ENCODE measurements at regions not wholly inside any gene's neighbourhood (a gene's known extent, or its start where the extent isn't known, plus 50 kb on each side); places are given as distances from the start of the nearest gene placed in this dataset.
"Not testable (repeated sequence)": the region's sequence is repeated elsewhere in the genome, so short reads cannot be mapped to it uniquely, and the experiment has no call there.

- H3K4me2 ChIP-seq (ENCODE audit: low read length); CTCF ChIA-PET (ENCODE audit: unreplicated experiment); H3K9me3 ChIP-seq (ENCODE audit: low read length); H3K4me1 ChIP-seq (ENCODE audit: insufficient read depth, low read length, poor library complexity, severe bottlenecking); H3K79me2 ChIP-seq (ENCODE audit: insufficient read depth, low read depth, low read length); H3K4me3 ChIP-seq (ENCODE audit: low read depth, low read length, poor library complexity, severe bottlenecking); H3K36me3 ChIP-seq (ENCODE audit: insufficient read depth, low read length); DNase-seq (ENCODE audit: low spot score); intact Hi-C loops (cut with micrococcal nuclease; ENCODE audit: unreplicated experiment); H3K9me2 ChIP-seq (ENCODE audit: insufficient read depth, low read length); H3K27ac ChIP-seq (ENCODE audit: low read depth, low read length, poor library complexity, severe bottlenecking); H2AFZ ChIP-seq (ENCODE audit: low read length); POLR2A ChIA-PET; BruUV-seq (replicated peaks); H4K20me1 ChIP-seq (ENCODE audit: insufficient read depth, low read length): not testable (repeated sequence)
Measured at GRCh38 chrY:12453318-12453717, 247.7 kb upstream of the USP9Y start.

GRCh38 chrY:12459965-12460364 is 241.1 kb upstream of the USP9Y start:
- Histone ChIP-seq H3K4me1 (ENCODE audit: insufficient read depth, low read length, poor library complexity, severe bottlenecking) (no peaks in the 10 kb centered on the region), H3K9me2 (ENCODE audit: insufficient read depth, low read length) (no peaks in the 10 kb centered on the region), H3K4me3 (ENCODE audit: low read depth, low read length, poor library complexity, severe bottlenecking) (no peak overlapping the region), H3K79me2 (ENCODE audit: insufficient read depth, low read depth, low read length) (no peaks in the 10 kb centered on the region), H3K36me3 (ENCODE audit: insufficient read depth, low read length) (no peaks in the 10 kb centered on the region), H4K20me1 (ENCODE audit: insufficient read depth, low read length) (no peaks in the 10 kb centered on the region), H2AFZ (ENCODE audit: low read length) (no peak overlapping the region), H3K27ac (ENCODE audit: low read depth, low read length, poor library complexity, severe bottlenecking) (no peak overlapping the region), H3K4me2 (ENCODE audit: low read length) (no peak overlapping the region), H3K9me3 (ENCODE audit: low read length) (no peaks in the 10 kb centered on the region)
- ChIA-PET CTCF (ENCODE audit: unreplicated experiment) (no interaction called here), POLR2A (no interaction called here)
- BruUV-seq (replicated peaks) = no TSS peak
- no peak for DNase-seq (ENCODE audit: low spot score)
- intact Hi-C loops (cut with micrococcal nuclease; ENCODE audit: unreplicated experiment) = no loop called here
- no peak for TF ChIP-seq CTCF (conservative IDR thresholded peaks at IDR 0.05; ENCODE audit: low read length)
- TF ChIP-seq EZH2phosphoT487 (IDR thresholded peaks at IDR 0.05; ENCODE audit: borderline replicate concordance, low read depth, low read length) = no peak

GRCh38 chrY:12464155-12464554 is 236.9 kb upstream of the USP9Y start:
- CTCF ChIA-PET (ENCODE audit: unreplicated experiment) = no interaction called here
- POLR2A ChIA-PET = no interaction called here
- Histone ChIP-seq H3K79me2 (ENCODE audit: insufficient read depth, low read depth, low read length) (no peaks in the 10 kb centered on the region), H4K20me1 (ENCODE audit: insufficient read depth, low read length) (no peaks in the 10 kb centered on the region), H3K36me3 (ENCODE audit: insufficient read depth, low read length) (no peaks in the 10 kb centered on the region), H3K9me3 (ENCODE audit: low read length) (no peaks in the 10 kb centered on the region), H3K4me3 (ENCODE audit: low read depth, low read length, poor library complexity, severe bottlenecking) (no peak overlapping the region), H3K4me1 (ENCODE audit: insufficient read depth, low read length, poor library complexity, severe bottlenecking) (no peaks in the 10 kb centered on the region), H3K4me2 (ENCODE audit: low read length) (no peak overlapping the region), H3K27ac (ENCODE audit: low read depth, low read length, poor library complexity, severe bottlenecking) (no peak overlapping the region), H2AFZ (ENCODE audit: low read length) (no peak overlapping the region), H3K9me2 (ENCODE audit: insufficient read depth, low read length) (no peaks in the 10 kb centered on the region)
- no peak for DNase-seq (ENCODE audit: low spot score)
- BruUV-seq (replicated peaks) = no TSS peak
- intact Hi-C loops (cut with micrococcal nuclease; ENCODE audit: unreplicated experiment) = no loop called here
- TF ChIP-seq EZH2phosphoT487 (IDR thresholded peaks at IDR 0.05; ENCODE audit: borderline replicate concordance, low read depth, low read length) (no peak), CTCF (conservative IDR thresholded peaks at IDR 0.05; ENCODE audit: low read length) (no peak)
